ENCODE measurements at regions not wholly inside any gene's neighbourhood (a gene's known extent, or its start where the extent isn't known, plus 50 kb on each side); places are given as distances from the start of the nearest gene placed in this dataset.
"Not testable (repeated sequence)": the region's sequence is repeated elsewhere in the genome, so short reads cannot be mapped to it uniquely, and the experiment has no call there.

GRCh38 chr2:13481201-13481600 is 764.5 kb downstream of the TRIB2 start:
- no peak for FAIRE-seq

- FAIRE-seq = no peak
These were observed 768.5 kb downstream of the TRIB2 start for GRCh38 chr2:13485256-13485655.

GRCh38 chr2:13488965-13489364 is 772.2 kb downstream of the TRIB2 start:
- FAIRE-seq = no peak

GRCh38 chr2:13492262-13492661 is 775.5 kb downstream of the TRIB2 start:
- FAIRE-seq = no peak

- FAIRE-seq = no peak
These were observed 778.3 kb downstream of the TRIB2 start for GRCh38 chr2:13495051-13495450.

- no peak for FAIRE-seq
These were observed 788.1 kb downstream of the TRIB2 start for GRCh38 chr2:13504808-13505207.

GRCh38 chr2:13508671-13509070 is 791.9 kb downstream of the TRIB2 start:
- FAIRE-seq = no peak

GRCh38 chr2:13515254-13515653 is 798.5 kb downstream of the TRIB2 start:
- no peak for FAIRE-seq

GRCh38 chr2:13522096-13522495 is 805.4 kb downstream of the TRIB2 start:
- no peak for FAIRE-seq

- FAIRE-seq = no peak
These were observed 806.4 kb downstream of the TRIB2 start for GRCh38 chr2:13522917-13523821.

GRCh38 chr2:13524492-13524891 is 807.8 kb downstream of the TRIB2 start:
- FAIRE-seq = no peak

GRCh38 chr2:13531735-13532410 is 815.1 kb downstream of the TRIB2 start:
- not testable (repeated sequence) for FAIRE-seq

- FAIRE-seq = not testable (repeated sequence)
These were observed 816.2 kb downstream of the TRIB2 start for GRCh38 chr2:13532781-13533523.

GRCh38 chr2:13533524-13533922 is 816.8 kb downstream of the TRIB2 start:
- FAIRE-seq = no peak

- FAIRE-seq = no peak
These were observed 820.2 kb downstream of the TRIB2 start for GRCh38 chr2:13536941-13537340.

- FAIRE-seq = no peak
These were observed 821.1 kb downstream of the TRIB2 start for GRCh38 chr2:13537771-13538349.

- no peak for FAIRE-seq
These were observed 822.6 kb downstream of the TRIB2 start for GRCh38 chr2:13539296-13539695.

- no peak for FAIRE-seq
These were observed 825.3 kb downstream of the TRIB2 start for GRCh38 chr2:13542061-13542460.

GRCh38 chr2:13542642-13543041 is 825.9 kb downstream of the TRIB2 start:
- FAIRE-seq = no peak

- no peak for FAIRE-seq
These were observed 826.8 kb downstream of the TRIB2 start for GRCh38 chr2:13543550-13543949.

GRCh38 chr2:13545320-13545719 is 828.6 kb downstream of the TRIB2 start:
- FAIRE-seq = no peak

GRCh38 chr2:13546131-13546530 is 829.4 kb downstream of the TRIB2 start:
- no peak for FAIRE-seq

All from G401.6 (cell line).